Urinary bladder (tissue), 3 donors: ENCODE measurements at regions not wholly inside any gene's neighbourhood (a gene's known extent, or its start where the extent isn't known, plus 50 kb on each side); places are given as distances from the start of the nearest gene placed in this dataset.

Experiments
- DNase-seq: peaks from one replicate; pipeline ENCODE4 v3.0.0-alpha.2; 2015; ENCODE audit errors: extremely low spot score
- H3K27ac ChIP-seq: one replicate; pipeline ENCODE4 v1.5.1; 2013; ENCODE audit warnings: low read depth, mild to moderate bottlenecking, moderate library complexity
- H3K36me3 ChIP-seq: one replicate; pipeline ENCODE4 v1.6.1; 2013; ENCODE audit warnings: mild to moderate bottlenecking, moderate library complexity; ENCODE audit not compliant: insufficient read depth
- H3K4me1 ChIP-seq: one replicate; pipeline ENCODE4 v1.6.1; 2013; ENCODE audit warnings: mild to moderate bottlenecking, moderate library complexity; ENCODE audit not compliant: insufficient read depth
- H3K4me3 ChIP-seq: one replicate; pipeline ENCODE4 v1.5.1; 2013; ENCODE audit warnings: low read depth, low read length
- WGBS: extraction: QIAGEN DNeasy Blood & Tissue Kit; methylation state at CpG from one replicate; pipeline ENCODE4 v1.1.7; 2013; 5-methylcytosine and 5-hydroxymethylcytosine counted together
- donor health status: healthy with polysubstance abuse.
- donor health status: healthy.

DNA sequence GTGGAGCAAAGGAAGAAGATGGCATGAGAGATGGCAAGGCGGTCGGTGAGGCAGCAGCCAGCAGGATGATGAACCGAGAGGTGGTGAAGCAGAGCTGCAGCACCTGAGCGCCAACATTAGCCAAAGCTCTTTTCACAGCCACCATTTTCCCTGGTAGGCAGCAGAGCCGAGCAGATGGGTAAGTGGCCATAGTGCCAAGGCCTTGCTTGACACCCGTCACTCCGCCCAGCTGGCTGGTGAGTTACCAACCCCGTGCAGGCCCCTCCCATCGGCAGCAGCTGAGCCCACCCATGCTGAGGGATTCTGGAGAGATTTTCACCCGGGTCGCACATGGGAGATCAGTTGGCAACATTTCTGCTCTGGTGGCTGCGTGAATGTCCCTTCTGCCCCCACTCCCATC lies 647.7 kb downstream of the PTPRU start:
- Histone ChIP-seq H3K4me1 (no peaks in the 10 kb centered on the region), H3K4me3 (no peak overlapping the region), H3K36me3 (no peaks in the 10 kb centered on the region), H3K27ac (no peak overlapping the region)
- WGBS: 90% methylated on average over 12 of the region's 12 CpGs
- DNase-seq: no peak

DNA sequence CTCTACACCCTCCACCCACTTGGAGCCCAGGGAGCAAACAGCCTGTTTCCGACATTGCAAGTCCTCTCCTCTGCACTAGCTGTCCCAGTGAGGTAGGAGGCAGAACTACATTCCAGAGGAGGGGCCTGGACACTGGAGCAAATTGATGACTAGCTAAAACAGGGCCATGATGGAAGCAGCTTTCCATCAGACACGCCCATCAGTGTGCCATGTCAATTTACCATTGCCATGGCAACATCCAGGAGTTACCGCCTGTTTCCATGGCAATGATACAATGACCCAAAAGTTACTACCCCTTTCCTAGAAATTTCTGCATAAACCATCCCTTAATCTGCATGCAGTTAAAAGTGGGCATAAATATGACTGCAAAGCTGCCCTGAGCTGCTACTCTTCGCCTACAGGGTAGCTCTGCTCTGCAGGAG lies 647.1 kb downstream of the PTPRU start:
- 74% methylated on average over 4 of the region's 4 CpGs for WGBS
- DNase-seq: no peak
- H3K27ac ChIP-seq: no peak overlapping the region
- no peaks in the 10 kb centered on the region for H3K4me1 ChIP-seq
- no peaks in the 10 kb centered on the region for H3K36me3 ChIP-seq
- H3K4me3 ChIP-seq: no peak overlapping the region

- no peaks in the 10 kb centered on the region for H3K36me3 ChIP-seq
- H3K4me1 ChIP-seq: no peaks in the 10 kb centered on the region
- H3K4me3 ChIP-seq: no peak overlapping the region
- 66% methylated on average over 1 of the region's 1 CpG for WGBS
- DNase-seq: no peak
- H3K27ac ChIP-seq: no peak overlapping the region
Observed at GRCh38 chr1:29880556-29880955, 644.2 kb downstream of the PTPRU start.

DNA sequence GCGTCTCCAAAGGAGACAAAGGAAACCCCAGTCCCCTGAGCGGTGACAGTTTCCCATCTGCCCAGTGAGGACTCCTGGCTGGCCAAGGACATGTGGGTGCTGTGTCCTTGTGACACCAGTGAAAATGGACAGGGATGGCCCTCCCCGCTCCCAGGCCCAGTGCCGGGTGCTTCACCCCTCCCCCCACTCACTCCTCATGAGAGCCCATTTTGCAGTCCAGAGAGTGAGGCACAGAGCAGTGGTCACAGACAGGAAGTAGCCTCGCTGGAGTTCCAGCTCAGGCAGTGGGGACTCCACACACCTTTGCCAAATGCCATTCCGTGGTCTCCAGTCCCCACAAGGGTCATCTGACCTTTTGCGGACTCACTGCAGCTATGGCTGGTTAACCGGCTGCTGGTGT lies 642.9 kb downstream of the PTPRU start:
- 74% methylated on average over 8 of the region's 8 CpGs for WGBS
- Histone ChIP-seq H3K4me1 (no peaks in the 10 kb centered on the region), H3K4me3 (no peak overlapping the region), H3K36me3 (no peaks in the 10 kb centered on the region), H3K27ac (no peak overlapping the region)
- DNase-seq: no peak

GRCh38 chr1:29878501-29878900 lies 642.2 kb downstream of the PTPRU start:
- no peak for DNase-seq
- H3K36me3 ChIP-seq: no peaks in the 10 kb centered on the region
- no peaks in the 10 kb centered on the region for H3K4me1 ChIP-seq
- 89% methylated on average over 9 of the region's 9 CpGs for WGBS
- no peak overlapping the region for H3K4me3 ChIP-seq
- H3K27ac ChIP-seq: no peak overlapping the region

GRCh38 chr1:29876902-29877301 lies 640.6 kb downstream of the PTPRU start:
- DNase-seq: no peak
- Histone ChIP-seq H3K4me1 (no peaks in the 10 kb centered on the region), H3K4me3 (no peak overlapping the region), H3K27ac (no peak overlapping the region), H3K36me3 (no peaks in the 10 kb centered on the region)
- 65% methylated on average over 8 of the region's 8 CpGs for WGBS

- H3K4me1 ChIP-seq: no peaks in the 10 kb centered on the region
- no peak overlapping the region for H3K27ac ChIP-seq
- no peak overlapping the region for H3K4me3 ChIP-seq
- no peak for DNase-seq
- 88% methylated on average over 6 of the region's 6 CpGs for WGBS
- H3K36me3 ChIP-seq: no peaks in the 10 kb centered on the region
Observed at GRCh38 chr1:29876441-29876840, 640.1 kb downstream of the PTPRU start.

GRCh38 chr1:29875557-29876028 lies 639.3 kb downstream of the PTPRU start:
- WGBS: 17% methylated on average over 2 of the region's 2 CpGs
- DNase-seq: no peak
- Histone ChIP-seq H3K36me3 (no peaks in the 10 kb centered on the region), H3K4me1 (no peaks in the 10 kb centered on the region), H3K4me3 (no peak overlapping the region), H3K27ac (no peak overlapping the region)

DNA sequence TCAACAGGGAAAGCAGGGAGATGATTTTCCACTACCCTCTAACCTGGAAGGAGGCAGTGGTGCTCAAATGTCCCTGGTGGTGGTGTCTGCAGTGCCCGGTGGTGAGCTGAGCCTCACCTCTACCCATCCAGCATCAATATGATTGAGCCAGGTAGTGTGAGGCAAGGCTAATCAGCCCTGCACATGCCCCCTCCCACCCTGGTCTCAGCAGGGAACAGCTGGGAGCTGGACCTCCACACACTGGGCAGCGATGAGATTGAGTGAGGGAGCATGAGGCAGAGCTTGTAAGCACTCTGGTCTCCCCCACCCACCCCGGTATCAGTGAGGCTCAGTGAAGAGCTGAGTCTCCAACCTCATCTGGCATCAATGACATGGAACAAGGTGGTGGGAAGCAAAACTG lies 634.3 kb downstream of the PTPRU start:
- Histone ChIP-seq H3K4me3 (no peak overlapping the region), H3K36me3 (no peaks in the 10 kb centered on the region), H3K27ac (no peak overlapping the region), H3K4me1 (no peaks in the 10 kb centered on the region)
- DNase-seq: no peak
- 92% methylated on average over 3 of the region's 3 CpGs for WGBS

- no peak for DNase-seq
- H3K4me1 ChIP-seq: no peaks in the 10 kb centered on the region
- WGBS: 84% methylated on average over 2 of the region's 2 CpGs
- H3K36me3 ChIP-seq: no peaks in the 10 kb centered on the region
- H3K4me3 ChIP-seq: no peak overlapping the region
- H3K27ac ChIP-seq: no peak overlapping the region
Observed at GRCh38 chr1:29869802-29870201, 633.5 kb downstream of the PTPRU start.

DNA sequence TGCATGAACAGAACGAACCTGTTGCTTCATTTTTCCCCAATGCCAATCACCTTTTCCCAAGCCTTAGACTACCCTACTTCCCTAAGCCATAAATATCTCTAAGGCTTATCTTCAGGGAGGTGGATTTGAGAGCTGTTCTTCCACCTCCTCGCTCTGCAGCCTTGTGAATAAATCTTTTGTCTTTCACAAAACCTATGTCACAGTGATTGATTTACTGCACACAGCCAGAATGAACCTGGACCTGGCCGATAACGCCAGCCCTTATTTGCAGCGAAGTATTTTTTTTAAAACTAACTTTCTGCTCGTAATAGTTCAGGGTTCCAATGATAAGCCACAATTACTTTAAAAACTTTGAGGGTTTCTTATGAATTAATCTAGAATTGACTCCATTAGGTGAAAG lies 632.6 kb downstream of the PTPRU start:
- WGBS: 72% methylated on average over 6 of the region's 6 CpGs
- Histone ChIP-seq H3K27ac (no peak overlapping the region), H3K36me3 (no peaks in the 10 kb centered on the region), H3K4me3 (no peak overlapping the region), H3K4me1 (no peaks in the 10 kb centered on the region)
- no peak for DNase-seq

- Histone ChIP-seq H3K27ac (no peak overlapping the region), H3K36me3 (no peaks in the 10 kb centered on the region), H3K4me3 (no peak overlapping the region), H3K4me1 (no peaks in the 10 kb centered on the region)
- DNase-seq: no peak
- 79% methylated on average over 2 of the region's 2 CpGs for WGBS
Observed at GRCh38 chr1:29868096-29868495, 631.8 kb downstream of the PTPRU start.

DNA sequence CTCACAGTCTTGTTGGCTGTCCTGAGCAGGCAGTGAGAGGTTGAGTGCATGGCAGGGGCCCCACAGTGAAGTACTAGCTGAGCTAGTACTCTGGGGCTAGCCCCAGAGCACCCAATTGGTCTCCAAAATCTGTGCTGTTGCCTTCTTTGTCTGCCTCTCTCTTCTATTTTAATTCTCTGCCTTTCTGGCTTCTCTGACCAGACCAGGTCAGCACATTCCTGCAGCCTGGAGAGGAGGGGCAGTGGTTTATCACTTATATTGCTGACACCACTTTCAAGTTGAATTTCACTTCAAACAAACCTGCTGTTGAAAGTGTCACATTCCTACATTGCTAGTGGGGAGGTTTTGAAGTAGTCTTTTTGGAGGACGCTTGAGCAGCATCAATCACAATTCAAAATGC lies 628.7 kb downstream of the PTPRU start:
- Histone ChIP-seq H3K4me1 (no peaks in the 10 kb centered on the region), H3K27ac (no peak overlapping the region), H3K4me3 (no peak overlapping the region), H3K36me3 (no peaks in the 10 kb centered on the region)
- no peak for DNase-seq
- 35% methylated on average over 1 of the region's 1 CpG for WGBS

DNA sequence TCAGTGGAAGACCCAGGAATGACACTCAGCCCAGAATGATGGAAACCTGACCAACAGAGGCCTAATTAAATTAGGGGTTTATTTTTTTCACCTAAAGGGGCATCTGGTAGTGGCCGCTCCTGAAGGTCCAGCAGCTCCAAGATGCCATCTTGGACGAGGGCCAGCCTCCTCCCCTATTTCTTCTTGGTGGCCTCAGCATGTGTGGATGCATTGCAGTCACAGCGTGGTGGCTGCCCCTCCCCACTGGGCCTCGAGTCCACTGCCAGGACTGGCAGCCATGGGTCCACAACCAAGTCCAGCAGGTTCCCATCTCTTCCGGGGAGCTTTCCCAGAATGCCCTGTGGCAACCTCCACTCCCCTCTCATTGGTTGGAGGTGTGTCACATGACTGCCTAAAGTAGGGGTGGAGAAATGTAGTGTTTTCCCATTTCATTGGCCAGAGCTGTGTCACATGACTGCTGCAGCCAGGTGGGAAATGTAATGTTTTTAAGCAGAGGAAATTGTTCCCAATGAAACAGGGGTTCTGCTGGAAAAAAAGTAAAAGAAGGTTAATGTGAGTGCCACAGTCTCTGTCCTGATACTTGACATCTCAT lies 628.2 kb downstream of the PTPRU start:
- DNase-seq: no peak
- Histone ChIP-seq H3K36me3 (no peaks in the 10 kb centered on the region), H3K4me3 (no peak overlapping the region), H3K27ac (no peak overlapping the region), H3K4me1 (no peaks in the 10 kb centered on the region)
- WGBS: 72% methylated on average over 5 of the region's 5 CpGs

- WGBS: 57% methylated on average over 1 of the region's 1 CpG
- Histone ChIP-seq H3K36me3 (no peaks in the 10 kb centered on the region), H3K4me3 (no peak overlapping the region), H3K27ac (no peak overlapping the region), H3K4me1 (no peaks in the 10 kb centered on the region)
- DNase-seq: no peak
Observed at GRCh38 chr1:29861922-29862321, 625.6 kb downstream of the PTPRU start.
